ENCODE measurements at regions not wholly inside any gene's neighbourhood (a gene's known extent, or its start where the extent isn't known, plus 50 kb on each side); places are given as distances from the start of the nearest gene placed in this dataset.

GRCh38 chr13:73240193-73240592, 181.4 kb downstream of the KLF5 start:
- TF ChIP-seq CTCF (conservative IDR thresholded peaks at IDR 0.05; ENCODE audit: low read depth, low read length) (no peak), EZH2 (IDR thresholded peaks at IDR 0.05; ENCODE audit: low read length, unreplicated experiment) (no peak), EZH2phosphoT487 (IDR thresholded peaks at IDR 0.05; ENCODE audit: borderline replicate concordance, low read length) (no peak)

Data from PC-3 (cell line).